ENCODE measurements at regions not wholly inside any gene's neighbourhood (a gene's known extent, or its start where the extent isn't known, plus 50 kb on each side); places are given as distances from the start of the nearest gene placed in this dataset.

DNA sequence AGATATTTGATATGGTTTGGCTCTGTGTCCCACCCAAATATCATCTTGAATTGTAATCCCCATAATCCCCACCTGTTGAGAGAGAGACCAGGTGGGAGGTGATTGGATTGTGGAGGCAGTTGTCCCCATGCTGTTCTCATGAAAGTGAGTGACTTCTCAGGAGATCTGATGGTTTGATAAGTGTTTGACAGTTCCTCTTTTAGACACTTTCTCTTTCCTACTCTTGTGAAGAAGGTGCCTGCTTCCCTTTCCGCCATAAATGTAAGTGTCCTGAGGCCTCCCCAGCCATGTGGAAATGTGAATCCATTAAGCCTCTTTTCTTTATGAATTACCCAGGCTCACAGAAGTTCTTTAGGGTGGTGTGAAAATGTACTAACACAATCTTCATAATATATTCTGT is 1404.0 kb upstream of the ADGRB3 start:
- intact Hi-C loops (cut with DNase I): no loop called here
- no peaks in the 10 kb centered on the region for H3K9me3 ChIP-seq
- no peak overlapping the region for H3K27ac ChIP-seq
- no peaks in the 10 kb centered on the region for H3K4me1 ChIP-seq (replicated peaks)
- no peaks in the 10 kb centered on the region for H3K27me3 ChIP-seq (replicated peaks; ENCODE audit: insufficient read depth)
- DNase-seq (ENCODE audit: low spot score): no peak
- TF ChIP-seq, protein P1, sequence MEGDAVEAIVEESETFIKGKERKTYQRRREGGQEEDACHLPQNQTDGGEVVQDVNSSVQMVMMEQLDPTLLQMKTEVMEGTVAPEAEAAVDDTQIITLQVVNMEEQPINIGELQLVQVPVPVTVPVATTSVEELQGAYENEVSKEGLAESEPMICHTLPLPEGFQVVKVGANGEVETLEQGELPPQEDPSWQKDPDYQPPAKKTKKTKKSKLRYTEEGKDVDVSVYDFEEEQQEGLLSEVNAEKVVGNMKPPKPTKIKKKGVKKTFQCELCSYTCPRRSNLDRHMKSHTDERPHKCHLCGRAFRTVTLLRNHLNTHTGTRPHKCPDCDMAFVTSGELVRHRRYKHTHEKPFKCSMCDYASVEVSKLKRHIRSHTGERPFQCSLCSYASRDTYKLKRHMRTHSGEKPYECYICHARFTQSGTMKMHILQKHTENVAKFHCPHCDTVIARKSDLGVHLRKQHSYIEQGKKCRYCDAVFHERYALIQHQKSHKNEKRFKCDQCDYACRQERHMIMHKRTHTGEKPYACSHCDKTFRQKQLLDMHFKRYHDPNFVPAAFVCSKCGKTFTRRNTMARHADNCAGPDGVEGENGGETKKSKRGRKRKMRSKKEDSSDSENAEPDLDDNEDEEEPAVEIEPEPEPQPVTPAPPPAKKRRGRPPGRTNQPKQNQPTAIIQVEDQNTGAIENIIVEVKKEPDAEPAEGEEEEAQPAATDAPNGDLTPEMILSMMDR (IDR thresholded peaks at IDR 0.05): no peak
- no peak for TF ChIP-seq POLR2A (IDR thresholded peaks at IDR 0.05)
- TF ChIP-seq POLR2AphosphoS5 (IDR thresholded peaks at IDR 0.05): no peak
- H3K36me3 ChIP-seq: no peaks in the 10 kb centered on the region
- WGBS: 91% methylated on average over 1 of the region's 1 CpG
- H3K4me3 ChIP-seq: no peak overlapping the region

DNA sequence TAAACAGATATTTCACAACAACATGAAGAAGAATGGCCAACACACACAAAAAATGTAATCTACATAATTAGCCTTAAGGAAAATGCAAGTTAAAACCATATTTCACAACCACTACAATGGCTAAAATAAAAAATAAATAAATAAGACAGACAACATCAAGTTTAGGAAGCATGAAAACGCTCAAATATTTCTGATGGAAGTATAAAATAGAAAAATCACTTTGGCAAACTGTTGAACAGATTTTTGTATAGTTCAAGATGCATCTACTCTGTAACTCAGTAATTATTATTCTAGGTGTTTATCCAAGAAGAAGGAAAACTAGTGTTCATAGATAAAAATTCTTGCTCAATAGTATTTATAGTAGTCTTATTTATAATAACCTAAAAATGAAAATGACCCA is 1410.1 kb upstream of the ADGRB3 start:
- H3K4me1 ChIP-seq (replicated peaks): no peaks in the 10 kb centered on the region
- intact Hi-C loops (cut with DNase I): no loop called here
- H3K9me3 ChIP-seq: no peaks in the 10 kb centered on the region
- H3K27me3 ChIP-seq (replicated peaks; ENCODE audit: insufficient read depth): no peaks in the 10 kb centered on the region
- no peaks in the 10 kb centered on the region for H3K36me3 ChIP-seq
- 53% methylated on average over 1 of the region's 1 CpG for WGBS
- no peak for DNase-seq (ENCODE audit: low spot score)
- H3K27ac ChIP-seq: no peak overlapping the region
- no peak for TF ChIP-seq POLR2AphosphoS5 (IDR thresholded peaks at IDR 0.05)
- TF ChIP-seq, protein P1 (IDR thresholded peaks at IDR 0.05): no peak
- TF ChIP-seq POLR2A (IDR thresholded peaks at IDR 0.05): no peak
- no peak overlapping the region for H3K4me3 ChIP-seq

DNA sequence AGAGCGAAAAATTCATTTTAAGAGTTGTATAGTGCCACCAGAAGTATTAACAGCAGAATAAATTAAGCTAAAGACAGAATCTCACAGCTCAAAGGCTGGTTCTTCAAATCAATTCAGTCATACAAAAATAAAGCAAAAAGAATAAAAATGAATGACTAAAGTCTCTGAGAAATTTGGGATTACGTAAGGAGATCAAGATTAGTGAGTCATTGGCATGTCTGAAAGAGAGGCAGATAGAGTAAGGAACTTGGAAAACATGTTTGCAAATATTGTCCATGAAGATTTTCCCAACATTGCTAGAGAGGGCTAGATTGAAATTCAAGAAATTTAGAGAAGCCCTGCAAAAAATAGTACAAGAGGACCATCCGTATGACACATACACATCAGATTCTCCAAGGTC is 1413.9 kb upstream of the ADGRB3 start:
- 94% methylated on average over 3 of the region's 3 CpGs for WGBS

DNA sequence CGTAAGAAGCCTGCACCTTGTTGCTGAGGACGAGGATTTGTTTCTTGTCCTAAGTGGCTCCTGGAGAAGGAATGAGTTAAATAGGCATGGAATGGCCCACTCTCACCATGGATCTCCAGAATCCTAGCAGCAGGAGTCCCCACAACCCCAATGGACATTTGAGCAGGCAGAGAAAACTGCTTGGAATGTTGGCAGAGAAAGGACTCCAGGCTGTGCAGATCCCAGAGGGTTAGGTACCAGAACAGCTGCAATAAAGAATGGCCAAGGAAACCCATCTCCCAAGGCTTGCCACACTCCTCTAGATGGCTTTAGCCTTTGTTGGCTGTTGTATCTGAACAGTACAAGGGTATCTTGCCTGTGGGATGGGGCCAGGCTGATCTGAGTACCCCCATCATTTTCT is 1415.7 kb upstream of the ADGRB3 start:
- 93% methylated on average over 2 of the region's 2 CpGs for WGBS
- TF ChIP-seq POLR2AphosphoS5 (IDR thresholded peaks at IDR 0.05) (no peak), POLR2A (IDR thresholded peaks at IDR 0.05) (no peak)
- TF ChIP-seq, protein P1 (IDR thresholded peaks at IDR 0.05): no peak
- intact Hi-C loops (cut with DNase I): no loop called here

More for the DNA sequence above, 1413.9 kb upstream of the ADGRB3 start:
- Histone ChIP-seq H3K9me3 (no peaks in the 10 kb centered on the region), H3K4me3 (no peak overlapping the region), H3K27me3 (replicated peaks; ENCODE audit: insufficient read depth) (no peaks in the 10 kb centered on the region), H3K27ac (no peak overlapping the region), H3K4me1 (replicated peaks) (no peaks in the 10 kb centered on the region), H3K36me3 (no peaks in the 10 kb centered on the region)
- intact Hi-C loops (cut with DNase I): no loop called here
- TF ChIP-seq POLR2A (IDR thresholded peaks at IDR 0.05) (no peak), POLR2AphosphoS5 (IDR thresholded peaks at IDR 0.05) (no peak)
- TF ChIP-seq, protein P1 (IDR thresholded peaks at IDR 0.05): no peak
- DNase-seq (ENCODE audit: low spot score): no peak

DNA sequence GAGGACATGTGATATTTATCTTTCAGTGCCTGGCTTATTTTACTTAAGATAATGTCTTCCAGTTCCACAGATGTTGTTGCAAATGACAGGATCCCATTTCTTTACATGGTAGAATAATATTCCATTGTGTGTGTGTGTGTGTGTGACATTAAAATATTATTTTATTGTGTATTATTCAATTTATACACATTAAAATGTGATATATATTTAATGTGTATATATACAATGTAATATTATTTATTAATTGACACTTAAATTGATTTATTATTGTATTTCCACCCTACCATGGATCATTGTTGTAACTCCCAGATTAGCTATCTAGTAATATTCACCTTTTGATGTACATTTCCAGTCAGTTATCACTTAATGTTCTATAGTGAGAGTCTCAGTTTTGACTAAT is 1422.5 kb upstream of the ADGRB3 start:
- intact Hi-C loops (cut with DNase I): no loop called here
- H3K36me3 ChIP-seq: no peaks in the 10 kb centered on the region
- TF ChIP-seq POLR2AphosphoS5 (IDR thresholded peaks at IDR 0.05): no peak
- TF ChIP-seq, protein P1 (IDR thresholded peaks at IDR 0.05): no peak
- peaks cover 5% of the 10 kb centered on the region for H3K4me1 ChIP-seq (replicated peaks)
- no peak overlapping the region for H3K4me3 ChIP-seq
- no peaks in the 10 kb centered on the region for H3K27me3 ChIP-seq (replicated peaks; ENCODE audit: insufficient read depth)
- no peak overlapping the region for H3K27ac ChIP-seq
- H3K9me3 ChIP-seq: no peaks in the 10 kb centered on the region
- DNase-seq (ENCODE audit: low spot score): no peak

More for the DNA sequence above, 1415.7 kb upstream of the ADGRB3 start:
- Histone ChIP-seq H3K36me3 (no peaks in the 10 kb centered on the region), H3K4me1 (replicated peaks) (no peaks in the 10 kb centered on the region), H3K9me3 (no peaks in the 10 kb centered on the region), H3K27me3 (replicated peaks; ENCODE audit: insufficient read depth) (no peaks in the 10 kb centered on the region), H3K27ac (no peak overlapping the region), H3K4me3 (no peak overlapping the region)
- DNase-seq (ENCODE audit: low spot score): no peak

Data from prostate gland (tissue), 2 donors.